Tibial artery (tissue), 4 donors: ENCODE measurements at regions not wholly inside any gene's neighbourhood (a gene's known extent, or its start where the extent isn't known, plus 50 kb on each side); places are given as distances from the start of the nearest gene placed in this dataset.
A peak's percentile ranks its signal among the peaks of the same experiment; 100 is the strongest.

Source experiments
- DNase-seq, 2 donors: peaks; one replicate each; pipeline ENCODE4 v3.0.0-alpha.2; 2019
- H3K27ac ChIP-seq, 2 donors: fragments of 200-600 bp; sonication (generic) in 1 of 2; 1 replicate in 1 of 2; 2 replicates in 1 of 2; pipeline ENCODE4 v1.5.1; 2018 to 2019; ENCODE audit warnings: mild to moderate bottlenecking in 1 of 2
- H3K27me3 ChIP-seq, 2 donors: fragments of 200-600 bp; sonication (generic) in 1 of 2; one replicate each; pipeline versions ENCODE4 v1.5.1 to v1.6.0; 2016 to 2019
- H3K36me3 ChIP-seq, 3 donors: fragments of 200-600 bp; sonication (generic) in 2 of 3; one replicate each; pipeline ENCODE4 v1.5.1; 2016 to 2019; ENCODE audit warnings: mild to moderate bottlenecking in 2 of 3
- H3K4me1 ChIP-seq, 4 donors: fragments of 200-600 bp; sonication (generic) in 2 of 4; 1 replicate in 3 of 4; 2 replicates in 1 of 4; pipeline ENCODE4 v1.5.1; 2016 to 2019
- H3K4me3 ChIP-seq, 2 donors: fragments of 200-600 bp; sonication (generic) in 1 of 2; 1 replicate in 1 of 2; 2 replicates in 1 of 2; pipeline ENCODE4 v1.5.1; 2018 to 2019; ENCODE audit warnings: mild to moderate bottlenecking in 2 of 2
- H3K9me3 ChIP-seq, 3 donors: fragments of 200-600 bp; sonication (generic) in 1 of 3; one replicate each; pipeline ENCODE4 v1.5.1; 2016 to 2019
- intact Hi-C: fragments of 100-400 bp; cut with DNase I; formaldehyde crosslinking; loops from one replicate; pipeline ENCODE4 v1.15.0; 2023; ENCODE audit warnings: low total_unique reads
- TF ChIP-seq, protein P1 (sequence below), 2 experiments: fragments of 200-600 bp in 1 of 2; fragments of 450-650 bp in 1 of 2; IDR thresholded peaks; one replicate each; pipeline ENCODE4 v1.5.1; 2017 to 2019; ENCODE audit warnings: antibody characterized with exemption in 2 of 2, mild to moderate bottlenecking in 1 of 2, moderate library complexity in 1 of 2

DNA sequence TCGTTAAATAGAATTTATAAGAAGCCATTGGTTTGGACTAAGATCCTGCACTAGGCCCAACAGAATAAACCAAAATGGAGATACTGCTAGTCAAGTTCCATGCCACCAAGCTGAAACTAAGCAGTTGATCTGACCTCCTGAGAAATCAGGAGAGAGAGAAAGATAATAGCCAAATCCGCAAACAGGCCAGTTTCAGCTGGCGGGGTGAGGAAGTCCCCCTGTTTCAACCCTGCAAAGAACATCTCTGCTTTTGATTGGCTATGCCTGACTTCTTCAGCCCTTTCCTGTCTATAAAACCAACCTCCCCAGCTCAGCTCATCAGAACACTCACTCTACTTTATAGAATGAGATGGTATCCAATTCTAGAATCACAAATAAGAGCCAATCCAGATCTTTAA lies 543.3 kb upstream of the ID2 start:
- no peaks in the 10 kb centered on the region for H3K36me3 ChIP-seq

DNA sequence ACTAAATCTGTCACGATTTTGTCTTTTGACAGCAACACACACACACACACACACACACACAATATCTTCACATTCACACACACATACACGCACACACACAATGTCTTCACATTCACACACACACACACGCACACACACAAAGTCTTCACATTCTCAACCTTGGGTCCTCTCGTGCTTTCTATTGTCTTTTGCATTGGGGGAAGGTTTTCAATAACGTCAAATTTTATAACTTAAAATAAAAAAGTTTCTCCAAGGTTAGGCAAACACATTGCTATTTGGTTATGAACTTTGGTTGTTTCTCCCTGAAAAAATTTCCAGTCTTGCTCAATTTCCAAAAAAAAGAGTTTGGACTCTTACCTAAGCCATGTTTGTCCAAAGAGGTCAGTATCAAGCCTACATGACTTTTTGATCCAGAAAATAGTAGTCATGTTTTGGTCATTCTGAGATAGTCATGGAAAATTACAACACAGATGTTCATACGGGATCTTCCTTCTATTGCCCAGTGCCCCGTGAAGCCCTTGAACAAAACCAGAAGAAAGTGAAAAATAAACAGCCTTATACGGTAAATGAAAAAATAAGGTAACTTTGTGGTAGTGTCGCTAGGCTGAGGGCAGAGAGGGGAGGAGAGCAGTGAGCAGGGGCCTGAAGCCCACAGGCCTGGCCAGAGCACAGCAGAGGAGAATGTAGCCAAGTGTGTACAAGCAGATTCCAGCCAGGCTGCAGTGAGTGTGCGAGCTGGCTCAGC lies 542.8 kb upstream of the ID2 start:
- Histone ChIP-seq H3K4me1 (peaks cover 0 to 29% (median 2%) of the 10 kb centered on the region in 4 donors), H3K27ac (peak overlapping the region; percentile 73 to 74), H3K4me3 (no peak overlapping the region), H3K9me3 (no peaks in the 10 kb centered on the region), H3K36me3 (no peaks in the 10 kb centered on the region), H3K27me3 (no peaks in the 10 kb centered on the region)
- intact Hi-C loops, result no loop called here
- TF ChIP-seq, protein P1, sequence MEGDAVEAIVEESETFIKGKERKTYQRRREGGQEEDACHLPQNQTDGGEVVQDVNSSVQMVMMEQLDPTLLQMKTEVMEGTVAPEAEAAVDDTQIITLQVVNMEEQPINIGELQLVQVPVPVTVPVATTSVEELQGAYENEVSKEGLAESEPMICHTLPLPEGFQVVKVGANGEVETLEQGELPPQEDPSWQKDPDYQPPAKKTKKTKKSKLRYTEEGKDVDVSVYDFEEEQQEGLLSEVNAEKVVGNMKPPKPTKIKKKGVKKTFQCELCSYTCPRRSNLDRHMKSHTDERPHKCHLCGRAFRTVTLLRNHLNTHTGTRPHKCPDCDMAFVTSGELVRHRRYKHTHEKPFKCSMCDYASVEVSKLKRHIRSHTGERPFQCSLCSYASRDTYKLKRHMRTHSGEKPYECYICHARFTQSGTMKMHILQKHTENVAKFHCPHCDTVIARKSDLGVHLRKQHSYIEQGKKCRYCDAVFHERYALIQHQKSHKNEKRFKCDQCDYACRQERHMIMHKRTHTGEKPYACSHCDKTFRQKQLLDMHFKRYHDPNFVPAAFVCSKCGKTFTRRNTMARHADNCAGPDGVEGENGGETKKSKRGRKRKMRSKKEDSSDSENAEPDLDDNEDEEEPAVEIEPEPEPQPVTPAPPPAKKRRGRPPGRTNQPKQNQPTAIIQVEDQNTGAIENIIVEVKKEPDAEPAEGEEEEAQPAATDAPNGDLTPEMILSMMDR (IDR thresholded peaks at IDR 0.05), result no peak
- peak; percentile 54 to 82 for DNase-seq

More for the DNA sequence above, 543.3 kb upstream of the ID2 start:
- peaks cover 0 to 29% (median 2%) of the 10 kb centered on the region in 4 donors for H3K4me1 ChIP-seq
- TF ChIP-seq, protein P1 (IDR thresholded peaks at IDR 0.05), result no peak
- no peaks in the 10 kb centered on the region for H3K9me3 ChIP-seq
- peak overlapping the region; percentile 73 to 74 for H3K27ac ChIP-seq
- H3K4me3 ChIP-seq, result no peak overlapping the region
- intact Hi-C loops, result no loop called here
- no peaks in the 10 kb centered on the region for H3K27me3 ChIP-seq
- DNase-seq, result no peak

DNA sequence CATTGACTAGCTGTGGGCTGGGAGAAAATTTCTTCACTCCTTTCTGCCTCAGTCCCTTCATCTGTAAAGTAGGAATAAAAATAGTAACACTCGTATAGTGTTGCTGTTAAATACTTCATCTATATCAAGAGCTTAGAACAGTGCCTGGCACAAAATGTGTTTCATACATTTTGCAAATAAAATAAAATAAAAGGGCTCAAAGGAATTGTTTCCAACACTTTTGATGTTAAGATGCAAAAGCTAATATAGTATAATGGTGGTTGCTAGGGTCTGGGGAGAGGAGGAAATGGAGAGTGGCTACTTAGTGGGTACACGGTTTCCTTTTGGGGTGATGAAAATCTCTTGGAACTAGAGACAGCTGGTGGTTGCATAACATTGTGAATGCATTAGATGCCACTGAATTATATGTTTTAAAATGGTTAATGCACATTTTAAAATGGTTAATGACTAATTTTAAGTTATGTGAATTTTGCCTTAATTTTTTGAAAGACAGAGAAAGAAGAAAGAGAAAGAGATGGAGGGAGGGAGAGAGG lies 542.1 kb upstream of the ID2 start:
- DNase-seq, result no peak
- TF ChIP-seq, protein P1 (IDR thresholded peaks at IDR 0.05), result no peak
- peaks cover 0 to 29% (median 2%) of the 10 kb centered on the region in 4 donors for H3K4me1 ChIP-seq
- intact Hi-C loops, result no loop called here
- H3K27ac ChIP-seq, result peak overlapping the region; percentile 73 to 74
- H3K9me3 ChIP-seq, result no peaks in the 10 kb centered on the region
- H3K4me3 ChIP-seq, result no peak overlapping the region
- H3K27me3 ChIP-seq, result no peaks in the 10 kb centered on the region
- no peaks in the 10 kb centered on the region for H3K36me3 ChIP-seq

DNA sequence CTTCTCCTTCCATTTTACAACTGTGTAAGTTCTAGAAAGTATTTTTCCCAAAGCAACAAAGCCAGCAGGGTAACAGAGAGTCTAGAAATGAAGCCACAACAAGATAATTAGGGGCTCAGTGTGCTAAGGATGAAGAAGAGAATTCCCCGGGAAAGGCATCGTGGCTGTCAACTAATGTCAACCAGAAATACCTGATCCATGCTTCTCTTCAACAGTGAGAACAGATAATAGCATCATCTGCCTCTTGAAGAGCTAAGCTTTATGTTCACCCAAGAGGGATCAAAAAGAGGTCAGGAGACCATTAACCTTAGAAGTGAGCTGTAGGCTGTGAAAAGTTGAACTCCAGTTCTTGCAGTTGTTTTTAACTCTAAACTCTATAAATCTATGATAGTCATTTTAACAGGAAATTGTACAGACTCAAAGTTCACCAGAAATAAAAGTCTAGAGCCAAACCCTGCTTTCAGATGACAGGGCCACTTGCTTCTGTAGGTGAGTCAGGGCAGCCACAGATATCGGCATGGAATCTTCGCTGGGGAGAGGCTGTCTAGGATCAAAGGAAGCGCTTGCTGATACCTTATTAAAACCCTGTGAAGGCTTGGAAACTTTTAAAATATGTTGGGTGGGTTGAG lies 540.7 kb upstream of the ID2 start:
- Histone ChIP-seq H3K27ac (peak overlapping the region in 1 of 2 donors; percentile 74), H3K36me3 (no peaks in the 10 kb centered on the region), H3K4me1 (peaks cover 0 to 32% (median 3%) of the 10 kb centered on the region in 4 donors), H3K27me3 (no peaks in the 10 kb centered on the region), H3K9me3 (no peaks in the 10 kb centered on the region), H3K4me3 (no peak overlapping the region)
- intact Hi-C loops, result no loop called here
- TF ChIP-seq, protein P1 (IDR thresholded peaks at IDR 0.05), result no peak
- DNase-seq, result no peak

DNA sequence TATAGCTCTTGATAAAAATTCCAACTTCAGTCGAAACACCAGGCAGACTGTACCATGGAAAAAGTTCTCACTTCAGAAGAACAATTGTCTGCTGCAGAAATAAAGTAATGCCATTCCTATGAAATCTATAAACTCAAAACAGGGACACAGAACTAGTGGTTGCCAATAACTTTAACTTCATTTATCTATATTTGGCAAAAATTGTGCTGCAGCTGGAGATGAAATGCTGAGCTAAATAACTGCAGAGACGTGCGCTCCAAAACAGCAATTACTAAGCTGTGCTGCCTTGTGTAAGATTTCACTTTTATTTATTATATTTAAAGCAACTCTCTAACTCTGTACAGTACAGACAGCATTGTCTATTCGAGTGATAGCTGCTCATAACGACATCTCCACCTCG lies 540.1 kb upstream of the ID2 start:
- Histone ChIP-seq H3K27ac (peak overlapping the region in 1 of 2 donors; percentile 74), H3K4me1 (peaks cover 0 to 38% (median 8%) of the 10 kb centered on the region in 4 donors), H3K36me3 (no peaks in the 10 kb centered on the region), H3K27me3 (no peaks in the 10 kb centered on the region), H3K9me3 (no peaks in the 10 kb centered on the region), H3K4me3 (no peak overlapping the region)
- TF ChIP-seq, protein P1 (IDR thresholded peaks at IDR 0.05), result no peak
- intact Hi-C loops, result no loop called here
- no peak for DNase-seq
